ENCODE measurements at regions not wholly inside any gene's neighbourhood (a gene's known extent, or its start where the extent isn't known, plus 50 kb on each side); places are given as distances from the start of the nearest gene placed in this dataset.

GRCh38 chr10:113463083-113463482 is 89.8 kb upstream of the HABP2 start:
- Histone ChIP-seq H2AFZ (ENCODE audit: low read depth, low read length) (no peak overlapping the region), H3K36me3 (replicated peaks; ENCODE audit: low read depth, low read length) (no peaks in the 10 kb centered on the region), H3K9me3 (ENCODE audit: insufficient read depth, low read length) (no peaks in the 10 kb centered on the region), H4K20me1 (ENCODE audit: insufficient read depth, low read length) (no peaks in the 10 kb centered on the region), H3K4me2 (ENCODE audit: low read length) (no peak overlapping the region), H3K27ac (ENCODE audit: low read length) (no peak overlapping the region), H3K27me3 (ENCODE audit: low read depth, low read length) (0 out of 2 replicates have a peak, but pooled peaks cover 9% of the 10 kb centered on the region), H3K4me3 (ENCODE audit: low read length) (no peak overlapping the region), H3K9ac (ENCODE audit: low read length) (no peak overlapping the region), H3K79me2 (ENCODE audit: low read length) (no peaks in the 10 kb centered on the region), H3K4me1 (ENCODE audit: low read length) (no peaks in the 10 kb centered on the region)
- TF ChIP-seq CTCF (IDR thresholded peaks at IDR 0.05; ENCODE audit: low read depth, low read length), result no peak
- no peak for TF ChIP-seq EZH2phosphoT487 (IDR thresholded peaks at IDR 0.05; ENCODE audit: low read depth)

- TF ChIP-seq CTCF (IDR thresholded peaks at IDR 0.05; ENCODE audit: low read depth, low read length), result no peak
- no peak for TF ChIP-seq EZH2phosphoT487 (IDR thresholded peaks at IDR 0.05; ENCODE audit: low read depth)
- H3K4me2 ChIP-seq (ENCODE audit: low read length), result no peak overlapping the region
Measured at GRCh38 chr10:113463777-113464176, 89.1 kb upstream of the HABP2 start.

GRCh38 chr10:113469796-113470195 is 83.1 kb upstream of the HABP2 start:
- Histone ChIP-seq H3K9ac (ENCODE audit: low read length) (no peak overlapping the region), H3K27ac (ENCODE audit: low read length) (no peak overlapping the region), H3K4me3 (ENCODE audit: low read length) (no peak overlapping the region), H3K4me2 (ENCODE audit: low read length) (no peak overlapping the region), H3K9me3 (ENCODE audit: insufficient read depth, low read length) (no peaks in the 10 kb centered on the region), H3K79me2 (ENCODE audit: low read length) (no peaks in the 10 kb centered on the region), H4K20me1 (ENCODE audit: insufficient read depth, low read length) (no peaks in the 10 kb centered on the region), H3K27me3 (ENCODE audit: low read depth, low read length) (no peaks in the 10 kb centered on the region), H3K36me3 (replicated peaks; ENCODE audit: low read depth, low read length) (no peaks in the 10 kb centered on the region), H3K4me1 (ENCODE audit: low read length) (no peaks in the 10 kb centered on the region), H2AFZ (ENCODE audit: low read depth, low read length) (no peak overlapping the region)
- TF ChIP-seq CTCF (IDR thresholded peaks at IDR 0.05; ENCODE audit: low read depth, low read length), result no peak
- TF ChIP-seq EZH2phosphoT487 (IDR thresholded peaks at IDR 0.05; ENCODE audit: low read depth), result no peak

More at GRCh38 chr10:113463777-113464176, 89.1 kb upstream of the HABP2 start:
- H3K27ac ChIP-seq (ENCODE audit: low read length), result no peak overlapping the region
- no peak overlapping the region for H3K4me3 ChIP-seq (ENCODE audit: low read length)
- H3K4me1 ChIP-seq (ENCODE audit: low read length), result no peaks in the 10 kb centered on the region
- no peak overlapping the region for H3K9ac ChIP-seq (ENCODE audit: low read length)
- H3K27me3 ChIP-seq (ENCODE audit: low read depth, low read length), result 0 out of 2 replicates have a peak, but pooled peaks cover 9% of the 10 kb centered on the region
- H3K36me3 ChIP-seq (replicated peaks; ENCODE audit: low read depth, low read length), result no peaks in the 10 kb centered on the region
- H3K9me3 ChIP-seq (ENCODE audit: insufficient read depth, low read length), result no peaks in the 10 kb centered on the region
- no peak overlapping the region for H2AFZ ChIP-seq (ENCODE audit: low read depth, low read length)
- no peaks in the 10 kb centered on the region for H3K79me2 ChIP-seq (ENCODE audit: low read length)
- H4K20me1 ChIP-seq (ENCODE audit: insufficient read depth, low read length), result no peaks in the 10 kb centered on the region

- Histone ChIP-seq H2AFZ (ENCODE audit: low read depth, low read length) (no peak overlapping the region), H3K36me3 (replicated peaks; ENCODE audit: low read depth, low read length) (no peaks in the 10 kb centered on the region), H3K4me2 (ENCODE audit: low read length) (no peak overlapping the region), H3K4me1 (ENCODE audit: low read length) (no peaks in the 10 kb centered on the region), H3K4me3 (ENCODE audit: low read length) (no peak overlapping the region), H3K27ac (ENCODE audit: low read length) (no peak overlapping the region), H3K27me3 (ENCODE audit: low read depth, low read length) (no peaks in the 10 kb centered on the region), H3K9ac (ENCODE audit: low read length) (no peak overlapping the region), H4K20me1 (ENCODE audit: insufficient read depth, low read length) (no peaks in the 10 kb centered on the region), H3K79me2 (ENCODE audit: low read length) (no peaks in the 10 kb centered on the region), H3K9me3 (ENCODE audit: insufficient read depth, low read length) (no peaks in the 10 kb centered on the region)
- no peak for TF ChIP-seq CTCF (IDR thresholded peaks at IDR 0.05; ENCODE audit: low read depth, low read length)
- no peak for TF ChIP-seq EZH2phosphoT487 (IDR thresholded peaks at IDR 0.05; ENCODE audit: low read depth)
Measured at GRCh38 chr10:113470372-113471240, 82.2 kb upstream of the HABP2 start.

Data from OCI-LY3 (cell line).